Fibroblast of pulmonary artery (primary cell): ENCODE measurements at regions not wholly inside any gene's neighbourhood (a gene's known extent, or its start where the extent isn't known, plus 50 kb on each side); places are given as distances from the start of the nearest gene placed in this dataset.

Experiments
- DNase-seq: peaks from one replicate; pipeline ENCODE4 v3.0.0-alpha.2; 2010; ENCODE audit warnings: low read depth
- H3K4me3 ChIP-seq: replicated peaks from 2 replicates; pipeline ENCODE4 v1.5.1; 2011; ENCODE audit warnings: low read depth, mild to moderate bottlenecking, control low read depth, low read length, moderate library complexity
- TF ChIP-seq, protein P1 (sequence below): IDR thresholded peaks from 2 replicates; pipeline ENCODE4 v1.5.1; 2011; ENCODE audit warnings: mild to moderate bottlenecking, control low read depth, low read length, inconsistent platforms; ENCODE audit errors: missing control alignments

DNA sequence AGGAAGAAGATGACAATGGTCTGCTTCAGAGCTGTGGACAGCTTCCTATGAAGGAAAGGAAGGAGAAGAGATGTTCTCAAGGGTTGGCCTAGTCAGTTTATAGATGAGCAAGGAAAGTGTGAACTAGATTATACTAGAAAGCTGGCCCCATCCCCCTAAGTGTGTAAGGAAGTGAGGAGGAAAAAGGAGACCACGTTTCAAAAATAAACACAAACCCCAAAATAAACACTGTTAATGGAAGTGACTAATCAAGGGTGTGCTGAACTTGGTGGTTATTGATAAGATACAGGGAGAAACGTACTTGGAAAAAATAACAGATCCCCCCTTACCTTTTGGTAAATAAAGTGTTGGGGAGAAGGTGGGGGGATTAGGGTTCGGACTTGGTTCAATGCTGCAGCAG, 267.1 kb downstream of the SOX9 start:
- DNase-seq: no peak
- no peak overlapping the region for H3K4me3 ChIP-seq

GRCh38 chr17:72388765-72389473, 268.1 kb downstream of the SOX9 start:
- DNase-seq: no peak
- H3K4me3 ChIP-seq: no peak overlapping the region
- TF ChIP-seq, protein P1, sequence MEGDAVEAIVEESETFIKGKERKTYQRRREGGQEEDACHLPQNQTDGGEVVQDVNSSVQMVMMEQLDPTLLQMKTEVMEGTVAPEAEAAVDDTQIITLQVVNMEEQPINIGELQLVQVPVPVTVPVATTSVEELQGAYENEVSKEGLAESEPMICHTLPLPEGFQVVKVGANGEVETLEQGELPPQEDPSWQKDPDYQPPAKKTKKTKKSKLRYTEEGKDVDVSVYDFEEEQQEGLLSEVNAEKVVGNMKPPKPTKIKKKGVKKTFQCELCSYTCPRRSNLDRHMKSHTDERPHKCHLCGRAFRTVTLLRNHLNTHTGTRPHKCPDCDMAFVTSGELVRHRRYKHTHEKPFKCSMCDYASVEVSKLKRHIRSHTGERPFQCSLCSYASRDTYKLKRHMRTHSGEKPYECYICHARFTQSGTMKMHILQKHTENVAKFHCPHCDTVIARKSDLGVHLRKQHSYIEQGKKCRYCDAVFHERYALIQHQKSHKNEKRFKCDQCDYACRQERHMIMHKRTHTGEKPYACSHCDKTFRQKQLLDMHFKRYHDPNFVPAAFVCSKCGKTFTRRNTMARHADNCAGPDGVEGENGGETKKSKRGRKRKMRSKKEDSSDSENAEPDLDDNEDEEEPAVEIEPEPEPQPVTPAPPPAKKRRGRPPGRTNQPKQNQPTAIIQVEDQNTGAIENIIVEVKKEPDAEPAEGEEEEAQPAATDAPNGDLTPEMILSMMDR: no peak

More for the DNA sequence above, 267.1 kb downstream of the SOX9 start:
- TF ChIP-seq, protein P1: no peak

DNA sequence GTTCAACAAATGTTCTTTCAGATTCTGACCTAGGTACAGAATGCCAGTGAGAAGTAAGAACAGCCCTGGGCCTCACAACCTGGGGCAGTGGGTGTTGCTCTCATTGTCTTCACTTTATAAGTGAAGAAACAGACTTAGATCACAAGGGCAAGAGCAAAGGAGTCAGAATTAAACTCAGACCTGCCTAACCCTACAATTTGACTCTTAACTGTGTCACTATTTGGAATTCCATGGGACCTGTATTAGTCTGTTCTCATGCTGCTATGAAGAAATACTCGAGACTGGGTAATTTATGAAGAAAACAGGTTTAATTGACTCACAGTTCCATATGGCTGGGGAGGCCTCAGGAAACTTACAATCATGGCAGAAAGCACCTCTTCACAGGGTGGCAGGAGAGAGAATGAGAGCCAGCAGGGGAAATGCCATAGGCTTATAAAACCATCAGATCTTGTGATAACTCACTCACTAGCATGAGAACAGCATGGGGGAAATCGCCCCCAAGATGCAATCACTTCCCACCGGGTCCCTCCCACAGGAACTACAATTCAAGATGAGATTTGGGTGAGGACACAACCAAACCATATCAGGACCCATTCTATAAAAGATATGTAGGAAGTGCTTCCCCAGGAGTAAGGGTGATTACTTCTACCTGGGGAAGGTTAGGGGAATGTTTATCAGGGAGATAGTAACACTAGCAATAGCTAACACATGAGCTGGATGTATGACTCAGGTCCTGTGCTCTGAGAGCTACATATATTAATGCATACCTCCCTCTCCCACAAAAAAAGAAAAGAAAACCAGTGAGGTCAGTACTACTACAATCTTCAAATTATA, 270.1 kb downstream of the SOX9 start:
- DNase-seq: peak; percentile 33
- TF ChIP-seq, protein P1: no peak
- no peak overlapping the region for H3K4me3 ChIP-seq

DNA sequence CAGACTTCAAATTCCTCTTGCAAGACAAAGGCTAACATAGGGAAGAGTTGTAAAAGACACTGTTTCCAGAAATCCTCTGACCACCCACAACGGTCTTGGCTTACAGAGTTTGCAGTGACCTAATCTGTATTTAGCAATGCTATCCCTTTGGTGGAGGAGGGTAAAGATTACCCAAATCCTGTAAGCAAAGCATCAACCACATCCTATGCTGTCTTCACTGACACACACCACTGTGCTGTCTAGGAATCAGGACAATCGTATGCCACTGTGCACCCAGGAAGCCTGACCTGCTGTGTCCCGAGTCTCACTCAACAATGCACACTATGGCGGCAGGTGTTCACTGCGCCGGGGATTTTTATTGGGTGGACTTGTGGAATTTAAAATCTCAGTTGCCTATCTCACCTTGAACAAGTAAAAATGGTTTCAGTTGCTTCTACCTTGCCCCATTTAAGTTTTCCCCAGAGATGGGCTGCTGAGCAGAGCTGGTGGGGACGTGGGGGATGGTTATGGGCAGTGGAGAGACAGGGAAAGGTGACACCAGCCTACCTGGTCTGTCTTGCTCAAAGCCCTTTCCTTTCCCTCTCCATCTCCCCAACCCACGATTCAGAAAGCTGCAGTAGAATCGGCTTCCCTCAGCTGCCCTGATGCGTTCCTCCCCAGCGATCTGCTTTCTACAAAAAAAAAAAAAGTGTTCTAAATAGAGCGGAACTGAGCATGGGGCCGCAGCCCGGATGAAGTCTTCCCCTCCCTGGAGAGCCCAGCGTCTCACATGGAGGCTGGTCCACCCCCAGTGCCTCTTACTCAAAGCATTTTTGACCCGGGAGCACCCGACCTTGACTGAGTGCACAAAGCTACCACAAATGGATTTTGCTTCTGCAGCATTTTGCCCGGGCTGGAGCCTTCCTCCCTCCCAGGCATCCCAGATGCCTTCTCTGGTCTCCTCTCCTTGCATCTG, 271.5 kb downstream of the SOX9 start:
- DNase-seq: peak; percentile 83

GRCh38 chr17:72393553-72393952, 272.7 kb downstream of the SOX9 start:
- TF ChIP-seq, protein P1: no peak
- no peak overlapping the region for H3K4me3 ChIP-seq
- DNase-seq: peak; percentile 57

More for the DNA sequence above, 271.5 kb downstream of the SOX9 start:
- TF ChIP-seq, protein P1: no peak
- H3K4me3 ChIP-seq: no peak overlapping the region

DNA sequence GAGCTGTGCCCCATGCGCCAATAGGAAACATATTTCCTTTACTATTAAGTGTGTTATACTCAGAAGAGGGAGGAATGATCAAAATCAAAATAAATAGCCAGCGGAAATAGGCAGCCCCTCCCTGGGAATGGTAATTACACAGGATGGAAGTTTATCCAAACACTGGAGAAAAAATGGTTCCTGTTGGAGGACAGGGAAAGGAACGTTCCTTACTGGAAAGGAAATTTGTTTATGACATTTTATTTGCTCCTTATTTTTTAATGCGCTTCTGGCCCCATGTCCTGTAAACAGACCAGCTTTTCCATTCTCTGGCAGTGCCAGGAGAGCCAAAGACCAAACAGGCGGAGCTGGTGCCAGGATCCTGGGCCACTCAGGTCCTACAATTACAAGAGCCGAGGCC, 273.7 kb downstream of the SOX9 start:
- no peak overlapping the region for H3K4me3 ChIP-seq
- no peak for DNase-seq
- TF ChIP-seq, protein P1: no peak
